Activated naive CD4-positive, alpha-beta T cell treated with anti-CD3 and anti-CD28 coated beads, Interleukin-2, amount 50 U/mL, for 24 hours (primary cell): ENCODE measurements at regions not wholly inside any gene's neighbourhood (a gene's known extent, or its start where the extent isn't known, plus 50 kb on each side); places are given as distances from the start of the nearest gene placed in this dataset.

Experiments
- H3K27ac Mint-ChIP-seq: one replicate; pipeline ENCODE4 v1.8.0; 2021; ENCODE audit warnings: mild to moderate bottlenecking, mixed read lengths
- H3K27me3 Mint-ChIP-seq: one replicate; pipeline ENCODE4 v1.8.0; 2021; ENCODE audit warnings: mixed read lengths
- H3K36me3 Mint-ChIP-seq: one replicate; pipeline ENCODE4 v1.8.0; 2021; ENCODE audit warnings: mixed read lengths
- H3K4me1 Mint-ChIP-seq: one replicate; pipeline ENCODE4 v1.8.0; 2021; ENCODE audit warnings: mixed read lengths
- H3K4me3 Mint-ChIP-seq: one replicate; pipeline ENCODE4 v1.8.0; 2021; ENCODE audit warnings: mild to moderate bottlenecking, mixed read lengths
- H3K9me3 Mint-ChIP-seq: one replicate; pipeline ENCODE4 v1.8.0; 2021; ENCODE audit warnings: mixed read lengths

DNA sequence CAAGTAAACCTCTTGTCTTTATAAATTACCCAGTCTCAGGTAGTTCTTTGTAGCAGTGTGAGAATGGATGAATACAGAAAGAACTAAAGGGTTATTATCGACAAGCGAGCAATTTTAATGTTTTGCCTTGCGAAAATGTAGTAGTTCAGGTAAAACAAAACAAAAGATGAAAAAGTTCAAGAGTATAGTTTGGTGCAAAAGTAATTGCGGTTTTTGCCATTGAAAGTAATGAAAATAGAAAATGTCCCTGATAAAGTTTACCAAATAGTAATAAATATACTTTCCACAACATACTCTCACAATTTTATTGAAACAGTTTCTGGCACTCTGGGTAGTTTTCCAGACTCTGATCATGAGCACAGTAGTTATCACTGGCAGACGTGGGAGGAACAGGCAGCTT, 71.9 kb upstream of the SLC35B3 start:
- Mint-ChIP-seq H3K9me3 (no peaks in the 10 kb centered on the region), H3K4me3 (no peak overlapping the region)

GRCh38 chr6:8506126-8506525, 70.8 kb upstream of the SLC35B3 start:
- Mint-ChIP-seq H3K27me3 (peaks cover 2% of the 10 kb centered on the region), H3K4me3 (no peak overlapping the region), H3K4me1 (no peaks in the 10 kb centered on the region), H3K27ac (no peak overlapping the region), H3K9me3 (no peaks in the 10 kb centered on the region), H3K36me3 (peaks cover 3% of the 10 kb centered on the region)

More for the DNA sequence above, 71.9 kb upstream of the SLC35B3 start:
- no peaks in the 10 kb centered on the region for H3K36me3 Mint-ChIP-seq
- no peaks in the 10 kb centered on the region for H3K4me1 Mint-ChIP-seq
- no peak overlapping the region for H3K27ac Mint-ChIP-seq
- H3K27me3 Mint-ChIP-seq: peaks cover 2% of the 10 kb centered on the region

GRCh38 chr6:8499540-8499939, 64.2 kb upstream of the SLC35B3 start:
- Mint-ChIP-seq H3K4me1 (no peaks in the 10 kb centered on the region), H3K36me3 (peaks cover 4% of the 10 kb centered on the region)

DNA sequence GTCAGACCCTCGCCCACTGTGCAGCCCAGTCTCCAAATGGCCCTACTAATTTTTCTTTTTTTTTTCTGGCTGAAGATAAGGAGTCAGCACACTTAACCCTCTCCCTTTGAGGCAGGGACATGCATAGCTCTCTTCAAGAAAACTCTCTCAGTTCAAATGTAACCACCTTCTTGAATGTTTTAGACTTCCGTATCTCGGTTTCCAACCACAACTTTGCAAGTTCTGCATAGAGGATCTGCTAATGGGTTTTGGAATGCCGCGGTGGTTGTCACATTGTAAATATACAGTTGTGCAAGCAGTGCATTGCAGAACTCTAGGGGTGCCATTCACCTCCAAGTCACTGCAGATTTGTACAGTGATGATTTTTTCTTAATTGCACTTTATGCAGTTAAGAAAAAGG, 59.4 kb upstream of the SLC35B3 start:
- H3K27ac Mint-ChIP-seq: no peak overlapping the region
- H3K9me3 Mint-ChIP-seq: no peaks in the 10 kb centered on the region
- peaks cover 1% of the 10 kb centered on the region for H3K36me3 Mint-ChIP-seq
- peaks cover 1% of the 10 kb centered on the region for H3K27me3 Mint-ChIP-seq
- no peaks in the 10 kb centered on the region for H3K4me1 Mint-ChIP-seq
- no peak overlapping the region for H3K4me3 Mint-ChIP-seq

More at GRCh38 chr6:8499540-8499939, 64.2 kb upstream of the SLC35B3 start:
- no peaks in the 10 kb centered on the region for H3K9me3 Mint-ChIP-seq
- peaks cover 3% of the 10 kb centered on the region for H3K27me3 Mint-ChIP-seq
- no peak overlapping the region for H3K4me3 Mint-ChIP-seq
- H3K27ac Mint-ChIP-seq: no peak overlapping the region

DNA sequence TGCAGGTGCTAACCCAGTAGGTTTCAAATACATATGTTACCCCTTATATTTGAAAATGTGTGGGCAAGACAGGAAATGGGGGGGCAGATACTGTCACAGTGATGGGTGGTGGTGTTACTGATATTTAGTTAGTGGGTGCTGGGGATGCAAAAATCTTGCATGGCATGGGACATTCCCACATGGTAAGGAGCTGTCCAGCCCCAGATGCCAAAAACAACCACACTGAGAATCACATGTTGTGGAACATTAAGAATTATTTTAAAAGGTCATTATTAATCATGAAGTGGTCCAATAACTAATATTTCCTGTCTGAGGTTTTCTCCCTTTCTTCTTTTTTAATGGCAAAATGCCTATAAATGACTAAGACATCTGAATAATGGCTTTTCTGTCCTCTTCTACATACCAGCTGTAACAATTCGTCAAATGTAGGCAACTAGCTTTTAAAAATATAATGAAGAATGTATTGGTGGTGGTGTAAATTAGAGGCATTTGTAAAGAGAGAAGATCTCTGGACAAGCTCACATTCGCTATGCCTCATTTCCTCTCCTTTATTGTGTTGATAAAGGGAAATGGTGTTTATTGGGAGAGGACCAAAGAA, 57.3 kb upstream of the SLC35B3 start:
- Mint-ChIP-seq H3K4me1 (no peaks in the 10 kb centered on the region), H3K27me3 (no peaks in the 10 kb centered on the region), H3K36me3 (no peaks in the 10 kb centered on the region), H3K4me3 (no peak overlapping the region), H3K9me3 (no peaks in the 10 kb centered on the region), H3K27ac (no peak overlapping the region)
